A673 (cell line): ENCODE measurements at regions not wholly inside any gene's neighbourhood (a gene's known extent, or its start where the extent isn't known, plus 50 kb on each side); places are given as distances from the start of the nearest gene placed in this dataset.

Experiments
- BruUV-seq: library from RNA; stranded (reverse); fragments of 400-500 nt; replicated peaks from 2 replicates; lab custom pipeline; 2021; lab: Mats Ljungman, UMichigan
- CTCF ChIA-PET: fragments of 300-600 bp; sonication (Branson Sonifier 250); formaldehyde crosslinking; loops from one replicate; lab custom pipeline; 2022; ENCODE audit warnings: antibody characterized with exemption; lab: Charles Lee
- POLR2A ChIA-PET: fragments of 300-600 bp; sonication (Branson Sonifier 250); formaldehyde crosslinking; loops from one replicate; lab custom pipeline; 2022; ENCODE audit warnings: antibody characterized with exemption; ENCODE audit not compliant: low non-redundant PET; lab: Charles Lee
- DNase-seq: peaks from one replicate; pipeline ENCODE4 v3.0.0-alpha.2; 2015; ENCODE audit warnings: low spot score
- H3K27ac ChIP-seq: fragments of 200-600 bp; sonication (generic); 2 replicates; pipeline ENCODE4 v1.5.1; 2016; ENCODE audit warnings: mixed run types, low read depth, mild to moderate bottlenecking, mixed read lengths, antibody characterized with exemption, low read length; ENCODE audit not compliant: poor library complexity, severe bottlenecking
- H3K27me3 ChIP-seq: fragments of 200-600 bp; sonication (generic); replicated peaks from 2 replicates; pipeline ENCODE4 v1.6.1; 2017; ENCODE audit warnings: mixed run types, low read depth, mild to moderate bottlenecking, mixed read lengths, antibody characterized with exemption, low read length; ENCODE audit not compliant: insufficient read depth, poor library complexity
- H3K36me3 ChIP-seq: fragments of 200-600 bp; sonication (generic); 2 replicates; pipeline ENCODE4 v1.6.1; 2016; ENCODE audit warnings: mixed run types, mild to moderate bottlenecking, mixed read lengths, antibody characterized with exemption, low read length; ENCODE audit not compliant: insufficient read depth, poor library complexity, severe bottlenecking
- H3K4me1 ChIP-seq: fragments of 200-600 bp; sonication (generic); 2 replicates; pipeline ENCODE4 v1.6.1; 2017; ENCODE audit warnings: mixed run types, mild to moderate bottlenecking, mixed read lengths, antibody characterized with exemption, low read length; ENCODE audit not compliant: insufficient read depth, poor library complexity, severe bottlenecking
- H3K4me3 ChIP-seq: fragments of 200-600 bp; sonication (generic); 2 replicates; pipeline ENCODE4 v1.5.1; 2016; ENCODE audit warnings: low read depth, mixed run types, mild to moderate bottlenecking, mixed read lengths, low read length; ENCODE audit not compliant: poor library complexity, severe bottlenecking
- H3K9me3 ChIP-seq: fragments of 200-600 bp; sonication (generic); 2 replicates; pipeline ENCODE4 v1.6.1; 2016; ENCODE audit warnings: mixed run types, low read depth, mild to moderate bottlenecking, mixed read lengths, antibody characterized with exemption, low read length; ENCODE audit not compliant: poor library complexity, severe bottlenecking
- EZH2 ChIP-seq: fragments of 200-600 bp; sonication (generic); IDR thresholded peaks from 2 replicates; pipeline ENCODE4 v1.6.1; 2017; ENCODE audit warnings: borderline replicate concordance, low read depth, mild to moderate bottlenecking, mixed read lengths, antibody characterized with exemption, low read length; ENCODE audit not compliant: poor library complexity, severe bottlenecking
- intact Hi-C: fragments of 100-400 bp; cut with micrococcal nuclease; formaldehyde crosslinking; loops from one replicate; pipeline ENCODE4 v1.10.0; 2022; ENCODE audit not compliant: unreplicated experiment
- TF ChIP-seq, protein P1 (sequence below): fragments of 300-800, 200-600 bp; sonication (generic); conservative IDR thresholded peaks from 2 replicates; pipeline ENCODE4 v1.5.1; 2017; ENCODE audit warnings: low read depth, mild to moderate bottlenecking, antibody characterized with exemption, low read length, moderate library complexity, mixed read lengths

- intact Hi-C loops: no loop called here
- POLR2A ChIA-PET: no interaction called here
- no peak for TF ChIP-seq EZH2
- TF ChIP-seq, protein P1, sequence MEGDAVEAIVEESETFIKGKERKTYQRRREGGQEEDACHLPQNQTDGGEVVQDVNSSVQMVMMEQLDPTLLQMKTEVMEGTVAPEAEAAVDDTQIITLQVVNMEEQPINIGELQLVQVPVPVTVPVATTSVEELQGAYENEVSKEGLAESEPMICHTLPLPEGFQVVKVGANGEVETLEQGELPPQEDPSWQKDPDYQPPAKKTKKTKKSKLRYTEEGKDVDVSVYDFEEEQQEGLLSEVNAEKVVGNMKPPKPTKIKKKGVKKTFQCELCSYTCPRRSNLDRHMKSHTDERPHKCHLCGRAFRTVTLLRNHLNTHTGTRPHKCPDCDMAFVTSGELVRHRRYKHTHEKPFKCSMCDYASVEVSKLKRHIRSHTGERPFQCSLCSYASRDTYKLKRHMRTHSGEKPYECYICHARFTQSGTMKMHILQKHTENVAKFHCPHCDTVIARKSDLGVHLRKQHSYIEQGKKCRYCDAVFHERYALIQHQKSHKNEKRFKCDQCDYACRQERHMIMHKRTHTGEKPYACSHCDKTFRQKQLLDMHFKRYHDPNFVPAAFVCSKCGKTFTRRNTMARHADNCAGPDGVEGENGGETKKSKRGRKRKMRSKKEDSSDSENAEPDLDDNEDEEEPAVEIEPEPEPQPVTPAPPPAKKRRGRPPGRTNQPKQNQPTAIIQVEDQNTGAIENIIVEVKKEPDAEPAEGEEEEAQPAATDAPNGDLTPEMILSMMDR: no peak
- no peak for DNase-seq
- BruUV-seq: no TSS peak
- H3K27ac ChIP-seq: no peak overlapping the region
- no peaks in the 10 kb centered on the region for H3K36me3 ChIP-seq
- H3K27me3 ChIP-seq: peaks cover 5% of the 10 kb centered on the region
- no peaks in the 10 kb centered on the region for H3K4me1 ChIP-seq
- H3K9me3 ChIP-seq: no peaks in the 10 kb centered on the region
- no peak overlapping the region for H3K4me3 ChIP-seq
- CTCF ChIA-PET: no interaction called here
These were observed 103.0 kb downstream of the ACKR3 start for GRCh38 chr2:236672606-236673005.

GRCh38 chr2:236673126-236673822 lies 103.6 kb downstream of the ACKR3 start:
- Histone ChIP-seq H3K9me3 (no peaks in the 10 kb centered on the region), H3K27me3 (peaks cover 5% of the 10 kb centered on the region), H3K4me1 (no peaks in the 10 kb centered on the region), H3K36me3 (no peaks in the 10 kb centered on the region), H3K27ac (no peak overlapping the region), H3K4me3 (no peak overlapping the region)
- no peak for DNase-seq
- CTCF ChIA-PET: no interaction called here
- BruUV-seq: no TSS peak
- POLR2A ChIA-PET: no interaction called here
- TF ChIP-seq, protein P1: no peak
- no peak for TF ChIP-seq EZH2
- intact Hi-C loops: no loop called here

GRCh38 chr2:236673823-236674185 lies 104.2 kb downstream of the ACKR3 start:
- DNase-seq: no peak
- intact Hi-C loops: no loop called here
- Histone ChIP-seq H3K27ac (no peak overlapping the region), H3K4me1 (no peaks in the 10 kb centered on the region), H3K9me3 (no peaks in the 10 kb centered on the region), H3K4me3 (no peak overlapping the region), H3K27me3 (peaks cover 5% of the 10 kb centered on the region), H3K36me3 (no peaks in the 10 kb centered on the region)
- CTCF ChIA-PET: no interaction called here
- TF ChIP-seq, protein P1: no peak
- TF ChIP-seq EZH2: no peak
- POLR2A ChIA-PET: no interaction called here
- no TSS peak for BruUV-seq
